H1 (cell line): ENCODE measurements at regions not wholly inside any gene's neighbourhood (a gene's known extent, or its start where the extent isn't known, plus 50 kb on each side); places are given as distances from the start of the nearest gene placed in this dataset.
A peak's percentile ranks its signal among the peaks of the same experiment; 100 is the strongest.

Experiments
- CTCF ChIA-PET: fragments of 300-600 bp; sonication (Branson Sonifier 250); formaldehyde crosslinking; loops from one replicate; lab custom pipeline; 2021; ENCODE audit not compliant: partially characterized antibody; lab: Charles Lee
- POLR2A ChIA-PET: fragments of 300-600 bp; sonication (Branson Sonifier 250); formaldehyde crosslinking; loops from one replicate; lab custom pipeline; 2021; ENCODE audit warnings: inconsistent platforms; ENCODE audit not compliant: partially characterized antibody; lab: Charles Lee
- DNase-seq, 2 experiments: peaks; one replicate each; pipeline versions ENCODE4 v3.0.0 to v3.0.0-alpha.2; 2010 to 2022; ENCODE audit warnings: low spot score in 2 of 2, low read depth in 1 of 2, mixed read lengths in 1 of 2
- FAIRE-seq: peaks from 2 replicates; lab custom pipeline; 2011; peaks lifted over from hg19 to GRCh38; lab: Jason Lieb, UNC
- H2AFZ ChIP-seq: 2 replicates; pipeline ENCODE4 v1.8.1; 2012; ENCODE audit warnings: low read length, inconsistent platforms
- H2AK5ac ChIP-seq: 2 replicates; pipeline ENCODE4 v1.6.1; 2013; ENCODE audit warnings: low read depth, low read length
- H2BK120ac ChIP-seq: replicated peaks from 2 replicates; pipeline ENCODE3; 2013; ENCODE audit warnings: low read depth, low read length, inconsistent platforms
- H2BK12ac ChIP-seq: 2 replicates; pipeline ENCODE4 v1.6.1; 2013; ENCODE audit warnings: low read depth, low read length
- H2BK15ac ChIP-seq: 2 replicates; pipeline ENCODE4 v1.6.1; 2013; ENCODE audit warnings: low read length
- H2BK20ac ChIP-seq: 2 replicates; pipeline ENCODE4 v1.6.1; 2013; ENCODE audit warnings: low read length
- H2BK5ac ChIP-seq: 2 replicates; pipeline ENCODE4 v1.6.1; 2013; ENCODE audit warnings: low read depth, low read length
- H3K14ac ChIP-seq: 2 replicates; pipeline ENCODE4 v1.6.1; 2013; ENCODE audit warnings: inconsistent platforms; ENCODE audit not compliant: insufficient read length
- H3K18ac ChIP-seq: 2 replicates; pipeline ENCODE4 v1.6.1; 2013; ENCODE audit warnings: low read length; ENCODE audit errors: extremely low read depth
- H3K23ac ChIP-seq: 2 replicates; pipeline ENCODE4 v1.6.1; 2013; ENCODE audit warnings: inconsistent platforms; ENCODE audit not compliant: insufficient read length
- H3K23me2 ChIP-seq: 2 replicates; pipeline ENCODE4 v1.6.1; 2013; ENCODE audit warnings: low read depth, low read length
- H3K27ac ChIP-seq: 2 replicates; pipeline ENCODE4 v1.6.1; 2011; ENCODE audit warnings: low read depth, low read length, inconsistent platforms
- H3K27me3 ChIP-seq, 4 experiments: replicated peaks in 1 of 4; 1 replicate in 1 of 4; 2 replicates in 3 of 4; pipeline versions ENCODE4 v1.6.1 to v1.8.1; 2011 to 2013; ENCODE audit warnings: low read length in 3 of 4, mild to moderate bottlenecking in 3 of 4, inconsistent platforms in 2 of 4, mixed read lengths in 2 of 4, moderate library complexity in 1 of 4; ENCODE audit not compliant: control insufficient read depth in 3 of 4, insufficient read depth in 3 of 4; ENCODE audit errors: extremely low read depth in 1 of 4
- H3K36me3 ChIP-seq, 4 experiments: 2 replicates each; pipeline versions ENCODE4 v1.6.1 to v1.8.1; 2011 to 2013; ENCODE audit warnings: mild to moderate bottlenecking in 4 of 4, low read length in 3 of 4, moderate library complexity in 2 of 4, control low read depth in 1 of 4, inconsistent platforms in 1 of 4; ENCODE audit not compliant: insufficient read depth in 4 of 4, control insufficient read depth in 2 of 4
- H3K4ac ChIP-seq: replicated peaks from 2 replicates; pipeline ENCODE3; 2013; ENCODE audit warnings: low read length, low read depth, mixed read lengths, inconsistent platforms; ENCODE audit not compliant: insufficient read length
- H3K4me1 ChIP-seq, 4 experiments: replicated peaks in 1 of 4; 1 replicate in 1 of 4; 2 replicates in 3 of 4; pipeline versions ENCODE4 v1.6.1 to v1.8.1; 2011 to 2013; ENCODE audit warnings: low read length in 3 of 4, inconsistent platforms in 2 of 4, mixed read lengths in 1 of 4; ENCODE audit not compliant: insufficient read depth in 4 of 4, control insufficient read depth in 3 of 4
- H3K4me2 ChIP-seq, 2 experiments: 2 replicates each; pipeline versions ENCODE4 v1.6.1 to v1.8.1; 2011 to 2013; ENCODE audit warnings: low read depth in 2 of 2, low read length in 2 of 2, control low read depth in 1 of 2, inconsistent platforms in 1 of 2, mild to moderate bottlenecking in 1 of 2; ENCODE audit not compliant: insufficient read depth in 1 of 2
- H3K4me3 ChIP-seq, 4 experiments: fragments of 200-600, 300-600 bp in 1 of 4; sonication (generic), shearing (Covaris generic), sonication (Bioruptor Twin) in 1 of 4; 2 replicates each; pipeline versions ENCODE4 v1.5.1 to v1.8.1; 2011 to 2016; ENCODE audit warnings: low read length in 4 of 4, low read depth in 3 of 4, control low read depth in 2 of 4, inconsistent platforms in 2 of 4, mild to moderate bottlenecking in 2 of 4, mixed read lengths in 1 of 4, moderate library complexity in 1 of 4; ENCODE audit not compliant: insufficient read depth in 2 of 4; ENCODE audit errors: extremely low read depth in 1 of 4
- H3K56ac ChIP-seq: replicated peaks from 2 replicates; pipeline ENCODE3; 2013; ENCODE audit warnings: low read depth, mild to moderate bottlenecking, mixed read lengths, low read length, inconsistent platforms; ENCODE audit not compliant: insufficient read length
- H3K79me1 ChIP-seq: 2 replicates; pipeline ENCODE4 v1.6.1; 2013; ENCODE audit warnings: low read depth, low read length, control low read depth
- H3K79me2 ChIP-seq, 2 experiments: 2 replicates each; pipeline versions ENCODE4 v1.6.1 to v1.8.1; 2012 to 2013; ENCODE audit warnings: low read length in 2 of 2, mild to moderate bottlenecking in 2 of 2, inconsistent platforms in 1 of 2; ENCODE audit not compliant: insufficient read depth in 2 of 2, control insufficient read depth in 1 of 2
- H3K9ac ChIP-seq, 4 experiments: replicated peaks in 1 of 4; 1 replicate in 1 of 4; 2 replicates in 3 of 4; pipeline versions ENCODE4 v1.6.1 to v1.8.1; 2011 to 2013; ENCODE audit warnings: low read depth in 3 of 4, low read length in 3 of 4, control low read depth in 2 of 4, mild to moderate bottlenecking in 2 of 4, moderate library complexity in 2 of 4, inconsistent platforms in 1 of 4; ENCODE audit errors: extremely low read depth in 1 of 4
- H3K9me3 ChIP-seq, 2 experiments: 2 replicates each; pipeline versions ENCODE4 v1.6.1 to v1.8.1; 2012 to 2013; ENCODE audit warnings: mild to moderate bottlenecking in 2 of 2, moderate library complexity in 2 of 2, control low read depth in 1 of 2, inconsistent platforms in 1 of 2, low read depth in 1 of 2, low read length in 1 of 2, mixed read lengths in 1 of 2; ENCODE audit not compliant: insufficient read depth in 2 of 2
- H4K20me1 ChIP-seq, 2 experiments: replicated peaks in 1 of 2; 2 replicates each; pipeline versions ENCODE3 to v1.8.1; 2011 to 2013; ENCODE audit warnings: inconsistent platforms in 2 of 2, low read length in 2 of 2, mild to moderate bottlenecking in 1 of 2; ENCODE audit not compliant: insufficient read depth in 2 of 2, control insufficient read depth in 1 of 2
- H4K5ac ChIP-seq: 2 replicates; pipeline ENCODE4 v1.6.1; 2013; ENCODE audit warnings: low read length, low read depth, mixed read lengths, inconsistent platforms; ENCODE audit not compliant: insufficient read length
- H4K8ac ChIP-seq: 2 replicates; pipeline ENCODE4 v1.8.0; 2013; ENCODE audit warnings: mild to moderate bottlenecking, moderate library complexity, low read length, inconsistent platforms; ENCODE audit not compliant: insufficient read depth; ENCODE audit errors: extremely low read depth
- H4K91ac ChIP-seq: replicated peaks from 2 replicates; pipeline ENCODE3; 2013; ENCODE audit warnings: low read length, mixed read lengths, inconsistent platforms; ENCODE audit not compliant: insufficient read length
- ASH2L ChIP-seq: fragments of 200-600, 300-600 bp; sonication (generic); IDR thresholded peaks from one replicate; pipeline ENCODE4 v1.7.1; 2017; ENCODE audit warnings: low read length
- CHD1 ChIP-seq: IDR thresholded peaks from 2 replicates; pipeline ENCODE4 v1.6.1; 2012; ENCODE audit warnings: low read depth, low read length, improper control_type of control experiment
- HDAC2 ChIP-seq, 2 experiments: fragments of 300-600 bp in 1 of 2; sonication (generic) in 1 of 2; IDR thresholded peaks; 2 replicates each; pipeline ENCODE4 v1.6.1; 2011 to 2012; ENCODE audit warnings: low read depth in 2 of 2, low read length in 2 of 2, mild to moderate bottlenecking in 2 of 2, moderate library complexity in 2 of 2, borderline replicate concordance in 1 of 2, inconsistent platforms in 1 of 2
- NANOG ChIP-seq: IDR thresholded peaks from 2 replicates; pipeline ENCODE4 v1.6.1; 2011; ENCODE audit warnings: low read length, low read depth, mild to moderate bottlenecking, inconsistent platforms; ENCODE audit not compliant: insufficient read depth, poor library complexity, severe bottlenecking
- RAD21 ChIP-seq, 2 experiments: IDR thresholded peaks in 1 of 2; conservative IDR thresholded peaks in 1 of 2; 2 replicates each; pipeline ENCODE4 v1.6.1; 2011; ENCODE audit warnings: low read depth in 2 of 2, low read length in 2 of 2, improper control_type of control experiment in 1 of 2, inconsistent platforms in 1 of 2, mild to moderate bottlenecking in 1 of 2, moderate library complexity in 1 of 2
- RXRA ChIP-seq: IDR thresholded peaks from 2 replicates; pipeline ENCODE4 v1.6.1; 2011; ENCODE audit warnings: low read depth, mild to moderate bottlenecking, low read length, moderate library complexity; ENCODE audit not compliant: insufficient read depth
- SAP30 ChIP-seq: fragments of 300-600 bp; sonication (generic); IDR thresholded peaks from 2 replicates; pipeline ENCODE4 v1.7.1; 2012; ENCODE audit warnings: low read length, moderate library complexity, mild to moderate bottlenecking, inconsistent platforms; ENCODE audit not compliant: insufficient read depth, insufficient replicate concordance
- SIX5 ChIP-seq: IDR thresholded peaks from 2 replicates; pipeline ENCODE4 v1.6.1; 2011; ENCODE audit warnings: mild to moderate bottlenecking, low read depth, low read length
- SUZ12 ChIP-seq: fragments of 200-600 bp; sonication (generic); IDR thresholded peaks from 2 replicates; pipeline ENCODE4 v1.6.1; 2012; ENCODE audit warnings: mild to moderate bottlenecking, inconsistent platforms, low read length, moderate library complexity, mixed read lengths
- TAF1 ChIP-seq: IDR thresholded peaks from 2 replicates; pipeline ENCODE4 v1.6.1; 2011; ENCODE audit warnings: mild to moderate bottlenecking, low read depth, low read length
- TEAD4 ChIP-seq: IDR thresholded peaks from 2 replicates; pipeline ENCODE4 v1.6.1; 2012; ENCODE audit warnings: low read depth, low read length, inconsistent platforms, mixed read lengths
- YY1 ChIP-seq: IDR thresholded peaks from 2 replicates; pipeline ENCODE4 v1.6.1; 2011; ENCODE audit warnings: low read depth, mild to moderate bottlenecking, low read length
- ZNF274 ChIP-seq: IDR thresholded peaks from 2 replicates; pipeline ENCODE4 v1.7.0; 2012; ENCODE audit warnings: low read length, borderline replicate concordance; ENCODE audit errors: extremely low read depth
- WGBS, 2 experiments: shearing (Covaris generic) in 1 of 2; methylation state at CpG; one replicate each; pipeline versions ENCODE4 v1.1.6 to v1.1.7; 2013 to 2015; ENCODE audit warnings: low lambda C conversion rate in 2 of 2, mixed read lengths in 2 of 2, inconsistent platforms in 1 of 2, low coverage in 1 of 2, missing lambda C conversion rate in 1 of 2; ENCODE audit not compliant: insufficient replicate concordance in 2 of 2, insufficient coverage in 1 of 2, insufficient read length in 1 of 2; ENCODE audit errors: extremely low coverage in 1 of 2, missing lambda C conversion rate in 1 of 2; 5-methylcytosine and 5-hydroxymethylcytosine counted together

- Histone ChIP-seq H4K91ac (peak overlapping the region; percentile 84), H4K8ac (no peak overlapping the region), H2BK15ac (no peak overlapping the region), H3K27ac (no peak overlapping the region), H3K4me2 (no peak overlapping the region), H3K36me3 (no peaks in the 10 kb centered on the region), H3K4me3 (no peak overlapping the region), H2BK120ac (peak overlapping the region; percentile 43), H4K5ac (no peak overlapping the region), H3K23ac (no peak overlapping the region), H2BK12ac (peak overlapping the region; percentile 88; the same call in 1 of the 2 replicates), H3K4ac (no peak overlapping the region), H3K4me1 (peaks cover 5 to 28% (median 19%) of the 10 kb centered on the region in 4 experiments), H3K56ac (no peak overlapping the region), H3K23me2 (no peaks in the 10 kb centered on the region), H3K27me3 (no peaks in the 10 kb centered on the region; a peak in 1 of 7 replicates), H2BK5ac (no peak overlapping the region; the same call in 1 of the 2 replicates), H4K20me1 (no peaks in the 10 kb centered on the region), H2AFZ (no peak overlapping the region), H3K79me2 (no peaks in the 10 kb centered on the region), H3K9ac (no peak overlapping the region), H2BK20ac (no peak overlapping the region; the same call in 1 of the 2 replicates), H2AK5ac (0 out of 2 replicates have a peak overlapping the region, but pooled peaks have one; percentile 42), H3K79me1 (no peaks in the 10 kb centered on the region), H3K18ac (peak overlapping the region; percentile 24), H3K9me3 (no peaks in the 10 kb centered on the region), H3K14ac (no peak overlapping the region)
- DNase-seq, result no peak
- ChIA-PET POLR2A (interaction anchor here (0.7 kb wide), 1 partner anchor 30 kb away, joined by 3 read pairs; no protein-coding TSS in a partner anchor), CTCF (interaction anchor here (0.7 kb wide), 1 partner anchor 256 kb away, joined by 3 read pairs; no protein-coding TSS in a partner anchor)
- no peak for FAIRE-seq
- WGBS, 2 experiments, result 88% methylated on average over 12 of the region's 12 CpGs; no CpG with 5 or more reads in 1 of the 2 experiments
- no peak for TF ChIP-seq SIX5
- TF ChIP-seq HDAC2 (IDR thresholded peaks at IDR 0.05; ENCODE audit: borderline replicate concordance in 1 of 2, low read depth in 2 of 2, low read length in 2 of 2), result no peak
- TF ChIP-seq NANOG, result no peak
- TF ChIP-seq SAP30, result no peak
- no peak for TF ChIP-seq TEAD4
- TF ChIP-seq CHD1, result no peak
- no peak for TF ChIP-seq RXRA
- no peak for TF ChIP-seq SUZ12
- no peak for TF ChIP-seq ASH2L
- TF ChIP-seq YY1, result no peak
- no peak for TF ChIP-seq TAF1
- no peak for TF ChIP-seq RAD21 (IDR thresholded peaks at IDR 0.05 in 1 of 2, conservative IDR thresholded peaks at IDR 0.05 in 1 of 2; ENCODE audit: low read depth in 2 of 2, low read length in 2 of 2)
- no peak for TF ChIP-seq ZNF274
Measured at GRCh38 chr13:111637365-111637764, 316.9 kb downstream of the TEX29 start.
